A549 (cell line): ENCODE measurements at regions not wholly inside any gene's neighbourhood (a gene's known extent, or its start where the extent isn't known, plus 50 kb on each side); places are given as distances from the start of the nearest gene placed in this dataset.

ENCODE experiments used
- ATAC-seq, 2 experiments: fragments of 200-7000 bp in 1 of 2; fragments of >200 bp in 1 of 2; cut with Nextera tagmentation in 1 of 2; cut with Tn5 transposase in 1 of 2; 3 replicates each; pipeline versions ENCODE4 v1.8.0 to v1.9.1; 2018 to 2020; ENCODE audit warnings: mild to moderate bottlenecking in 1 of 2, moderate library complexity in 1 of 2
- CTCF ChIA-PET: fragments of 300-600 bp; sonication (Branson Sonifier 250); formaldehyde crosslinking; extraction: SDS; loops from one replicate; lab custom pipeline; 2021; ENCODE audit warnings: antibody characterized with exemption, inconsistent platforms; lab: Yijun Ruan, JAX
- POLR2A ChIA-PET: fragments of 350-600 bp; formaldehyde crosslinking; extraction: SDS; loops from one replicate; lab custom pipeline; 2021; ENCODE audit warnings: antibody characterized with exemption, inconsistent platforms; lab: Yijun Ruan, JAX
- DNase-seq, 2 experiments: peaks; one replicate each; pipeline versions ENCODE4 v3.0.0 to v3.0.0-alpha.2; 2011 to 2016; ENCODE audit warnings: low read depth in 1 of 2, low spot score in 1 of 2
- FAIRE-seq: peaks from 2 replicates; lab custom pipeline; 2011; peaks lifted over from hg19 to GRCh38; lab: Jason Lieb, UNC
- H3K27ac ChIP-seq, 2 experiments: fragments of >200 bp; sonication (Bioruptor Twin); formaldehyde crosslinking; 3 replicates each; pipeline ENCODE4 v1.5.1; 2016 to 2017
- H3K4me1 ChIP-seq: fragments of >200 bp; sonication (Bioruptor Twin); formaldehyde crosslinking; 3 replicates; pipeline ENCODE4 v1.6.1; 2016
- H3K4me2 ChIP-seq: fragments of >200 bp; sonication (Bioruptor Twin); formaldehyde crosslinking; 3 replicates; pipeline ENCODE4 v1.6.1; 2016
- H3K4me3 ChIP-seq: fragments of >200 bp; sonication (Bioruptor Twin); formaldehyde crosslinking; 3 replicates; pipeline ENCODE4 v1.5.1; 2016
- H3K9me3 ChIP-seq: fragments of >200 bp; sonication (Bioruptor Twin); formaldehyde crosslinking; 3 replicates; pipeline ENCODE4 v1.6.1; 2016
- ATOH8 ChIP-seq: fragments of 250-450 bp; sonication (Bioruptor Pico); IDR thresholded peaks from 2 replicates; pipeline ENCODE4 v1.5.0; 2020; ENCODE audit warnings: low read depth, mild to moderate bottlenecking, moderate library complexity
- BHLHE40 ChIP-seq: IDR thresholded peaks from 2 replicates; pipeline ENCODE4 v1.6.1; 2012; ENCODE audit warnings: low read depth, low read length, inconsistent platforms
- CBX2 ChIP-seq: fragments of 200-600 bp; sonication (generic); IDR thresholded peaks from 2 replicates; pipeline ENCODE4 v1.6.1; 2016; ENCODE audit warnings: low read depth, mild to moderate bottlenecking, borderline replicate concordance
- CBX8 ChIP-seq: fragments of 200-600 bp; sonication (generic); IDR thresholded peaks from 2 replicates; pipeline ENCODE4 v1.6.1; 2016
- CEBPB ChIP-seq, 2 experiments: fragments of >200 bp in 1 of 2; sonication (Bioruptor Twin) in 1 of 2; formaldehyde crosslinking in 1 of 2; IDR thresholded peaks; 2 replicates each; pipeline ENCODE4 v1.6.1; 2012 to 2016
- CHD2 ChIP-seq: fragments of 150-350 bp; IDR thresholded peaks from 2 replicates; pipeline ENCODE4 v1.6.1; 2014; ENCODE audit warnings: low read length; ENCODE audit not compliant: partially characterized antibody
- EP300 ChIP-seq, 2 experiments: fragments of >200 bp; sonication (Bioruptor Twin); formaldehyde crosslinking; IDR thresholded peaks; 2 replicates in 1 of 2; 3 replicates in 1 of 2; pipeline ENCODE4 v1.6.1; 2016 to 2017
- ESRRA ChIP-seq: fragments of 150-350 bp; IDR thresholded peaks from 2 replicates; pipeline ENCODE4 v1.6.1; 2014; ENCODE audit warnings: mild to moderate bottlenecking, low read length, borderline replicate concordance
- HEYL ChIP-seq: fragments of 250-450 bp; sonication (Bioruptor Pico); IDR thresholded peaks from 2 replicates; pipeline ENCODE4 v1.8.0; 2021; ENCODE audit warnings: mild to moderate bottlenecking, moderate library complexity
- HMGXB4 ChIP-seq: fragments of 250-450 bp; sonication (Bioruptor Pico); IDR thresholded peaks from 2 replicates; pipeline ENCODE4 v1.5.0; 2021; ENCODE audit warnings: mild to moderate bottlenecking, moderate library complexity, borderline replicate concordance
- HOXB13 ChIP-seq: fragments of 250-450 bp; sonication (Bioruptor Pico); IDR thresholded peaks from 2 replicates; pipeline ENCODE4 v1.5.0; 2020; ENCODE audit warnings: low read depth, mild to moderate bottlenecking, moderate library complexity
- HOXB5 ChIP-seq: fragments of 250-450 bp; sonication (Bioruptor Pico); IDR thresholded peaks from 2 replicates; pipeline ENCODE4 v1.5.0; 2020; ENCODE audit warnings: mild to moderate bottlenecking, moderate library complexity
- KDM5A ChIP-seq: fragments of 200-600 bp; sonication (generic); IDR thresholded peaks from 2 replicates; pipeline ENCODE4 v1.6.1; 2016; ENCODE audit warnings: antibody characterized with exemption, mild to moderate bottlenecking
- MAZ ChIP-seq: fragments of 150-350 bp; IDR thresholded peaks from 2 replicates; pipeline ENCODE4 v1.6.1; 2014; ENCODE audit warnings: antibody characterized with exemption, low read depth, low read length, borderline replicate concordance
- NPAS2 ChIP-seq: fragments of 250-450 bp; sonication (Bioruptor Pico); IDR thresholded peaks from 2 replicates; pipeline ENCODE4 v1.8.0; 2022; ENCODE audit warnings: mild to moderate bottlenecking, moderate library complexity, borderline replicate concordance
- NR3C1 ChIP-seq: fragments of >200 bp; sonication (Bioruptor Twin); formaldehyde crosslinking; IDR thresholded peaks from 3 replicates; pipeline ENCODE4 v1.6.1; 2017
- POLR2A ChIP-seq: IDR thresholded peaks from 2 replicates; pipeline ENCODE4 v1.6.1; 2012; ENCODE audit warnings: mild to moderate bottlenecking, low read length
- RAD21 ChIP-seq, 2 experiments: fragments of >200 bp in 1 of 2; sonication (Bioruptor Twin) in 1 of 2; formaldehyde crosslinking in 1 of 2; IDR thresholded peaks in 1 of 2; conservative IDR thresholded peaks in 1 of 2; 2 replicates in 1 of 2; 3 replicates in 1 of 2; pipeline ENCODE4 v1.6.1; 2012 to 2018; ENCODE audit warnings: inconsistent platforms in 1 of 2
- RCOR1 ChIP-seq: fragments of 150-350 bp; IDR thresholded peaks from 2 replicates; pipeline ENCODE4 v1.6.1; 2014; ENCODE audit warnings: antibody characterized with exemption, low read length, low read depth
- SMC3 ChIP-seq: fragments of >200 bp; sonication (Bioruptor Twin); formaldehyde crosslinking; IDR thresholded peaks from 3 replicates; pipeline ENCODE4 v1.6.1; 2018; ENCODE audit warnings: inconsistent platforms
- ZC3H11A ChIP-seq: fragments of 450-650 bp; IDR thresholded peaks from 2 replicates; pipeline ENCODE4 v1.6.1; 2014; ENCODE audit warnings: antibody characterized with exemption, mild to moderate bottlenecking
- ZNF302 ChIP-seq: fragments of 250-450 bp; sonication (Bioruptor Pico); IDR thresholded peaks from 2 replicates; pipeline ENCODE4 v1.9.0; 2021; ENCODE audit warnings: inconsistent platforms, mild to moderate bottlenecking, moderate library complexity
- ZSCAN20 ChIP-seq: fragments of 250-450 bp; sonication (Bioruptor Pico); IDR thresholded peaks from 2 replicates; pipeline ENCODE4 v1.8.0; 2022; ENCODE audit warnings: mild to moderate bottlenecking, moderate library complexity
- WGBS: methylation state at CpG from one replicate; pipeline ENCODE4 v1.1.6; 2017; ENCODE audit errors: missing lambda C conversion rate; 5-methylcytosine and 5-hydroxymethylcytosine counted together
- TF ChIP-seq, protein P1 (sequence below): IDR thresholded peaks from 2 replicates; pipeline ENCODE4 v1.6.1; 2012
- TF ChIP-seq, protein P2 (sequence below): IDR thresholded peaks from 2 replicates; pipeline ENCODE4 v1.6.1; 2012
- TF ChIP-seq, protein P3 (sequence below): fragments of 200-600 bp; sonication (generic); IDR thresholded peaks from 2 replicates; pipeline ENCODE4 v1.6.1; 2016; ENCODE audit warnings: antibody characterized with exemption, mild to moderate bottlenecking, moderate library complexity
- TF ChIP-seq, protein P4 (sequence below): fragments of >200 bp; sonication (Bioruptor Twin); formaldehyde crosslinking; IDR thresholded peaks from 3 replicates; pipeline ENCODE4 v1.5.1; 2016

DNA sequence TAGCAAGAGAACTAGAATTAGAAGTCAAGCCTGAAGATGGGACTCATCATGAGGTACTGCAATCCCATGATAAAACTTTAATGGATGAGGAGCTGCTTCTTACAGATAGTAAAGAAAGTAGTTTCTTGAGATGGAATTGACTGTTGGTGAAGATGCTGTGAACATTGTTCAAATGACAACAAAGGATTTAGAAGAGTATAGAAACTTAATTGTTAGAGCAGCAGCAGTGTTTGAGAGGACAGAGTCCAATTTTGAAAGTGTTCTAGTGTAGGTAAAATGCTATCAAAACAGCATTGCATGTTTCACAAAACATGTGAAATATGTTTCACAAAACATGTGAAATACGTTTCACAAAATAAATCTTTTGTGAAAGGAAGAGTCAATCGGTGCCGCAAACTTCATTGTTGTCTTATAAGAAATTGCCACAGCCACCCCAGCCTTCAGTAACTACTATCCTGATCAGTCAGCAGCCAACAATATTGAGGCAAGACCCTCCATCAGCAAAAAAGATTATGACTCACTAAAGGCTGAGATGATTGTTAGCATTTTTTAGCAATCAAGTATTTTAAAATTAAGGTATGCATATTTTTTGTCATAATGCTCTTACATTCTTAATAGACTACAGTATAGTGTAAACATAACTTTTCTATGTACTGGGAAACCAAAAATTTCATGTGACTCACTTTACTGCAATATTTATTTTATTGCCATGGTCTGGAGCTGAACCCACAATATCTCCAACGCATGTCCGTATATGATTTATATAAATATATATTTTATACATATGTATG lies 173.4 kb upstream of the BMP4 start:
- no peak overlapping the region for H3K4me3 ChIP-seq
- ATAC-seq (no peak), FAIRE-seq (no peak), DNase-seq (no peak)
- peaks cover 9% of the 10 kb centered on the region; the same call in 2 of the 3 replicates for H3K4me1 ChIP-seq
- 73% methylated on average over 5 of the region's 5 CpGs for WGBS
- ChIA-PET POLR2A (no interaction called here), CTCF (no interaction called here)
- H3K27ac ChIP-seq = no peak overlapping the region
- H3K4me2 ChIP-seq = no peak overlapping the region
- H3K9me3 ChIP-seq = no peaks in the 10 kb centered on the region
- TF ChIP-seq BHLHE40 (no peak), HEYL (CRISPR knock-in tag) (no peak), POLR2A (no peak), ZNF302 (no peak), ZSCAN20 (CRISPR knock-in tag) (no peak), ZC3H11A (no peak), CHD2 (no peak), RCOR1 (no peak), NPAS2 (CRISPR knock-in tag) (no peak), HOXB13 (CRISPR knock-in tag) (no peak), KDM5A (no peak), RAD21 (conservative IDR thresholded peaks at IDR 0.05 in 1 of 2, IDR thresholded peaks at IDR 0.05 in 1 of 2) (no peak), SMC3 (no peak)
- TF ChIP-seq, protein P1, sequence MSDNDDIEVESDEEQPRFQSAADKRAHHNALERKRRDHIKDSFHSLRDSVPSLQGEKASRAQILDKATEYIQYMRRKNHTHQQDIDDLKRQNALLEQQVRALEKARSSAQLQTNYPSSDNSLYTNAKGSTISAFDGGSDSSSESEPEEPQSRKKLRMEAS = no peak
- TF ChIP-seq, protein P2, sequence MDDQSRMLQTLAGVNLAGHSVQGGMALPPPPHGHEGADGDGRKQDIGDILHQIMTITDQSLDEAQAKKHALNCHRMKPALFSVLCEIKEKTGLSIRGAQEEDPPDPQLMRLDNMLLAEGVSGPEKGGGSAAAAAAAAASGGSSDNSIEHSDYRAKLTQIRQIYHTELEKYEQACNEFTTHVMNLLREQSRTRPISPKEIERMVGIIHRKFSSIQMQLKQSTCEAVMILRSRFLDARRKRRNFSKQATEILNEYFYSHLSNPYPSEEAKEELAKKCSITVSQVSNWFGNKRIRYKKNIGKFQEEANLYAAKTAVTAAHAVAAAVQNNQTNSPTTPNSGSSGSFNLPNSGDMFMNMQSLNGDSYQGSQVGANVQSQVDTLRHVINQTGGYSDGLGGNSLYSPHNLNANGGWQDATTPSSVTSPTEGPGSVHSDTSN = no peak
- TF ChIP-seq, protein P3, sequence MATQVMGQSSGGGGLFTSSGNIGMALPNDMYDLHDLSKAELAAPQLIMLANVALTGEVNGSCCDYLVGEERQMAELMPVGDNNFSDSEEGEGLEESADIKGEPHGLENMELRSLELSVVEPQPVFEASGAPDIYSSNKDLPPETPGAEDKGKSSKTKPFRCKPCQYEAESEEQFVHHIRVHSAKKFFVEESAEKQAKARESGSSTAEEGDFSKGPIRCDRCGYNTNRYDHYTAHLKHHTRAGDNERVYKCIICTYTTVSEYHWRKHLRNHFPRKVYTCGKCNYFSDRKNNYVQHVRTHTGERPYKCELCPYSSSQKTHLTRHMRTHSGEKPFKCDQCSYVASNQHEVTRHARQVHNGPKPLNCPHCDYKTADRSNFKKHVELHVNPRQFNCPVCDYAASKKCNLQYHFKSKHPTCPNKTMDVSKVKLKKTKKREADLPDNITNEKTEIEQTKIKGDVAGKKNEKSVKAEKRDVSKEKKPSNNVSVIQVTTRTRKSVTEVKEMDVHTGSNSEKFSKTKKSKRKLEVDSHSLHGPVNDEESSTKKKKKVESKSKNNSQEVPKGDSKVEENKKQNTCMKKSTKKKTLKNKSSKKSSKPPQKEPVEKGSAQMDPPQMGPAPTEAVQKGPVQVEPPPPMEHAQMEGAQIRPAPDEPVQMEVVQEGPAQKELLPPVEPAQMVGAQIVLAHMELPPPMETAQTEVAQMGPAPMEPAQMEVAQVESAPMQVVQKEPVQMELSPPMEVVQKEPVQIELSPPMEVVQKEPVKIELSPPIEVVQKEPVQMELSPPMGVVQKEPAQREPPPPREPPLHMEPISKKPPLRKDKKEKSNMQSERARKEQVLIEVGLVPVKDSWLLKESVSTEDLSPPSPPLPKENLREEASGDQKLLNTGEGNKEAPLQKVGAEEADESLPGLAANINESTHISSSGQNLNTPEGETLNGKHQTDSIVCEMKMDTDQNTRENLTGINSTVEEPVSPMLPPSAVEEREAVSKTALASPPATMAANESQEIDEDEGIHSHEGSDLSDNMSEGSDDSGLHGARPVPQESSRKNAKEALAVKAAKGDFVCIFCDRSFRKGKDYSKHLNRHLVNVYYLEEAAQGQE = no peak
- TF ChIP-seq, protein P4, sequence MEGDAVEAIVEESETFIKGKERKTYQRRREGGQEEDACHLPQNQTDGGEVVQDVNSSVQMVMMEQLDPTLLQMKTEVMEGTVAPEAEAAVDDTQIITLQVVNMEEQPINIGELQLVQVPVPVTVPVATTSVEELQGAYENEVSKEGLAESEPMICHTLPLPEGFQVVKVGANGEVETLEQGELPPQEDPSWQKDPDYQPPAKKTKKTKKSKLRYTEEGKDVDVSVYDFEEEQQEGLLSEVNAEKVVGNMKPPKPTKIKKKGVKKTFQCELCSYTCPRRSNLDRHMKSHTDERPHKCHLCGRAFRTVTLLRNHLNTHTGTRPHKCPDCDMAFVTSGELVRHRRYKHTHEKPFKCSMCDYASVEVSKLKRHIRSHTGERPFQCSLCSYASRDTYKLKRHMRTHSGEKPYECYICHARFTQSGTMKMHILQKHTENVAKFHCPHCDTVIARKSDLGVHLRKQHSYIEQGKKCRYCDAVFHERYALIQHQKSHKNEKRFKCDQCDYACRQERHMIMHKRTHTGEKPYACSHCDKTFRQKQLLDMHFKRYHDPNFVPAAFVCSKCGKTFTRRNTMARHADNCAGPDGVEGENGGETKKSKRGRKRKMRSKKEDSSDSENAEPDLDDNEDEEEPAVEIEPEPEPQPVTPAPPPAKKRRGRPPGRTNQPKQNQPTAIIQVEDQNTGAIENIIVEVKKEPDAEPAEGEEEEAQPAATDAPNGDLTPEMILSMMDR = no peak

- Histone ChIP-seq H3K4me2 (no peak overlapping the region), H3K9me3 (no peaks in the 10 kb centered on the region), H3K4me3 (no peak overlapping the region), H3K4me1 (peaks cover 9% of the 10 kb centered on the region; the same call in 2 of the 3 replicates), H3K27ac (no peak overlapping the region)
- FAIRE-seq (no peak), ATAC-seq (no peak), DNase-seq (no peak)
- ChIA-PET POLR2A (no interaction called here), CTCF (no interaction called here)
- TF ChIP-seq CBX2 = no peak
- TF ChIP-seq NR3C1 = no peak
- TF ChIP-seq CEBPB (IDR thresholded peaks at IDR 0.05) = no peak
- no peak for TF ChIP-seq HOXB5
- TF ChIP-seq HOXB13 (CRISPR knock-in tag) = no peak
- TF ChIP-seq HMGXB4 (CRISPR knock-in tag) = no peak
- TF ChIP-seq MAZ = no peak
- TF ChIP-seq ATOH8 = no peak
- no peak for TF ChIP-seq HEYL (CRISPR knock-in tag)
- no peak for TF ChIP-seq RAD21 (conservative IDR thresholded peaks at IDR 0.05 in 1 of 2, IDR thresholded peaks at IDR 0.05 in 1 of 2)
- TF ChIP-seq CBX8 = no peak
- no peak for TF ChIP-seq BHLHE40
- no peak for TF ChIP-seq CHD2
- TF ChIP-seq ESRRA = no peak
- no peak for TF ChIP-seq RCOR1
- TF ChIP-seq EP300 (IDR thresholded peaks at IDR 0.05) = no peak
- 52% methylated on average over 3 of the region's 3 CpGs for WGBS
Measured at GRCh38 chr14:54132496-54132895, 175.9 kb upstream of the BMP4 start.
